HepG2 (cell line): ENCODE measurements at regions not wholly inside any gene's neighbourhood (a gene's known extent, or its start where the extent isn't known, plus 50 kb on each side); places are given as distances from the start of the nearest gene placed in this dataset.

ENCODE experiments used
- ATAC-seq: fragments of 200-7000 bp; cut with Tn5 transposase; 3 replicates; pipeline ENCODE4 v1.9.1; 2020; ENCODE audit warnings: mild to moderate bottlenecking, moderate library complexity
- BruUV-seq: library from RNA; stranded (reverse); fragments of 400-500 nt; replicated peaks from 2 replicates; lab custom pipeline; 2021; lab: Mats Ljungman, UMichigan
- CTCF ChIA-PET: fragments of 300-600 bp; formaldehyde crosslinking; extraction: SDS; loops from one replicate; lab custom pipeline; 2021; ENCODE audit warnings: low total read pairs, inconsistent platforms, low intra/inter-chr PET ratio; lab: Yijun Ruan, JAX
- POLR2A ChIA-PET: fragments of 350-600 bp; sonication (Branson Sonifier 250); formaldehyde crosslinking; loops from one replicate; lab custom pipeline; 2020; ENCODE audit warnings: antibody characterized with exemption, inconsistent platforms; lab: Yijun Ruan, JAX
- DNase-seq: peaks from one replicate; pipeline ENCODE4 v3.0.0-alpha.2; 2015; ENCODE audit warnings: low spot score
- FAIRE-seq: peaks from 3 replicates; lab custom pipeline; 2011; peaks lifted over from hg19 to GRCh38; lab: Jason Lieb, UNC
- H2AFZ ChIP-seq: one replicate; pipeline ENCODE4 v1.6.1; 2011; ENCODE audit warnings: low read length, inconsistent platforms
- H3K27ac ChIP-seq: fragments of 300-600 bp; 3 replicates; pipeline ENCODE4 v1.8.0; 2011; ENCODE audit warnings: mixed run types, mild to moderate bottlenecking, mixed read lengths, low read length, inconsistent platforms; ENCODE audit not compliant: insufficient read depth; ENCODE audit errors: extremely low read length
- H3K27me3 ChIP-seq, 2 experiments: fragments of 200-600 bp in 1 of 2; 2 replicates in 1 of 2; 3 replicates in 1 of 2; pipeline versions ENCODE4 v1.6.0 to v1.8.0; 2011; ENCODE audit warnings: low read length in 2 of 2, mild to moderate bottlenecking in 2 of 2, moderate library complexity in 2 of 2, inconsistent platforms in 1 of 2; ENCODE audit not compliant: insufficient read depth in 2 of 2, control insufficient read depth in 1 of 2
- H3K36me3 ChIP-seq, 2 experiments: fragments of 200-600 bp in 1 of 2; replicated peaks in 1 of 2; 2 replicates in 1 of 2; 3 replicates in 1 of 2; pipeline versions ENCODE4 v1.5.1 to v1.8.0; 2011; ENCODE audit warnings: low read length in 2 of 2, inconsistent platforms in 1 of 2; ENCODE audit not compliant: insufficient read depth in 2 of 2, control insufficient read depth in 1 of 2
- H3K4me1 ChIP-seq: 2 replicates; pipeline ENCODE4 v1.5.1; 2012; ENCODE audit warnings: low read length, inconsistent platforms; ENCODE audit not compliant: insufficient read depth
- H3K4me2 ChIP-seq: 2 replicates; pipeline ENCODE4 v1.6.0; 2011; ENCODE audit warnings: low read depth, low read length, inconsistent platforms
- H3K4me3 ChIP-seq, 3 experiments: fragments of 200-600 bp in 1 of 3; sonication (generic), shearing (Covaris generic) in 1 of 3; replicated peaks in 1 of 3; 2 replicates each; pipeline ENCODE4 v1.5.1; 2011 to 2016; ENCODE audit warnings: low read length in 3 of 3, inconsistent platforms in 2 of 3, low read depth in 2 of 3, mild to moderate bottlenecking in 2 of 3, control low read depth in 1 of 3, mixed read lengths in 1 of 3; ENCODE audit not compliant: insufficient read depth in 1 of 3
- H3K79me2 ChIP-seq: one replicate; pipeline ENCODE4 v1.6.1; 2011; ENCODE audit warnings: low read length, inconsistent platforms; ENCODE audit not compliant: insufficient read depth
- H3K9ac ChIP-seq: 2 replicates; pipeline ENCODE4 v1.6.0; 2011; ENCODE audit warnings: mild to moderate bottlenecking, low read depth, low read length, inconsistent platforms; ENCODE audit not compliant: insufficient read depth
- H3K9me3 ChIP-seq: 2 replicates; pipeline ENCODE4 v1.5.1; 2012; ENCODE audit warnings: mild to moderate bottlenecking, low read length
- H4K20me1 ChIP-seq: 2 replicates; pipeline ENCODE4 v1.6.0; 2011; ENCODE audit warnings: inconsistent platforms, mild to moderate bottlenecking, low read length, moderate library complexity; ENCODE audit not compliant: insufficient read depth
- AGO2 ChIP-seq: fragments of 200-400 bp; formaldehyde crosslinking; optimal IDR thresholded peaks from 2 replicates; pipeline ENCODE3; 2017; ENCODE audit warnings: mild to moderate bottlenecking, low read depth, low read length, moderate library complexity
- ARHGAP35 ChIP-seq: sonication (generic); formaldehyde crosslinking; IDR thresholded peaks from 2 replicates; pipeline ENCODE4 v1.9.0; 2022; ENCODE audit warnings: mild to moderate bottlenecking, inconsistent platforms, moderate library complexity, missing genetic modification reagents, borderline replicate concordance
- EHMT2 ChIP-seq: fragments of 200-600 bp; sonication (generic); IDR thresholded peaks from 2 replicates; pipeline ENCODE4 v1.7.0; 2017; ENCODE audit warnings: antibody characterized with exemption, low read depth, low read length, borderline replicate concordance
- GPN1 ChIP-seq: sonication (generic); formaldehyde crosslinking; IDR thresholded peaks from 2 replicates; pipeline ENCODE4 v1.5.1; 2020; ENCODE audit warnings: missing genetic modification reagents, borderline replicate concordance
- HOXA3 ChIP-seq: sonication (generic); formaldehyde crosslinking; IDR thresholded peaks from 2 replicates; pipeline ENCODE4 v1.5.0; 2020; ENCODE audit warnings: missing genetic modification reagents
- MAF1 ChIP-seq: sonication (generic); formaldehyde crosslinking; IDR thresholded peaks from 2 replicates; pipeline ENCODE4 v1.5.0; 2020; ENCODE audit warnings: missing genetic modification reagents, borderline replicate concordance
- STAG1 ChIP-seq: sonication (generic); formaldehyde crosslinking; IDR thresholded peaks from 2 replicates; pipeline ENCODE4 v1.4.0; 2020; ENCODE audit warnings: missing genetic modification reagents
- THAP11 ChIP-seq: IDR thresholded peaks from 2 replicates; pipeline ENCODE4 v1.6.1; 2016; ENCODE audit warnings: missing biosample characterization, missing genetic modification reagents
- THYN1 ChIP-seq: sonication (generic); formaldehyde crosslinking; IDR thresholded peaks from 2 replicates; pipeline ENCODE4 v1.8.1; 2023; ENCODE audit warnings: low read depth, mild to moderate bottlenecking, moderate library complexity, missing genetic modification reagents, borderline replicate concordance
- TSC22D2 ChIP-seq: sonication (generic); formaldehyde crosslinking; IDR thresholded peaks from 2 replicates; pipeline ENCODE4 v1.5.1; 2020; ENCODE audit warnings: missing genetic modification reagents, mild to moderate bottlenecking, borderline replicate concordance
- ZKSCAN8 ChIP-seq: IDR thresholded peaks from 2 replicates; pipeline ENCODE4 v1.6.1; 2016; ENCODE audit warnings: borderline replicate concordance, missing genetic modification reagents, missing compliant biosample characterization
- ZNF124 ChIP-seq: sonication (generic); formaldehyde crosslinking; IDR thresholded peaks from 2 replicates; pipeline ENCODE4 v1.4.0; 2020; ENCODE audit warnings: missing genetic modification reagents
- ZNF546 ChIP-seq: sonication (generic); formaldehyde crosslinking; conservative IDR thresholded peaks from 2 replicates; pipeline ENCODE4 v1.8.1; 2023; ENCODE audit warnings: mild to moderate bottlenecking, missing genetic modification reagents
- ZNF547 ChIP-seq: sonication (generic); formaldehyde crosslinking; IDR thresholded peaks from 2 replicates; pipeline ENCODE4 v1.5.1; 2020; ENCODE audit warnings: mild to moderate bottlenecking, missing genetic modification reagents
- ZNF772 ChIP-seq: sonication (generic); formaldehyde crosslinking; IDR thresholded peaks from 2 replicates; pipeline ENCODE4 v1.5.0; 2020; ENCODE audit warnings: mild to moderate bottlenecking, missing genetic modification reagents
- ZSCAN25 ChIP-seq: sonication (generic); formaldehyde crosslinking; IDR thresholded peaks from 2 replicates; pipeline ENCODE4 v1.8.0; 2022; ENCODE audit warnings: mild to moderate bottlenecking, missing genetic modification reagents
- WGBS: methylation state at CpG from one replicate; pipeline ENCODE4 v1.1.6; 2017; ENCODE audit warnings: low lambda C conversion rate; 5-methylcytosine and 5-hydroxymethylcytosine counted together
- in situ Hi-C: cut with HindIII; loops from 2 replicates; pipeline ENCODE4 v1.10.0; 2017; ENCODE audit warnings: low pct_unique_long_range_greater_than_20kb; ENCODE audit not compliant: extremely low pct_ligation_motif_present
- intact Hi-C: fragments of 100-400 bp; cut with micrococcal nuclease; formaldehyde crosslinking; loops from one replicate; pipeline ENCODE4 v1.10.0; 2022; ENCODE audit not compliant: unreplicated experiment
- TF ChIP-seq, protein P1 (sequence below): sonication (generic); formaldehyde crosslinking; IDR thresholded peaks from 2 replicates; pipeline ENCODE4 v1.8.1; 2023; ENCODE audit warnings: missing genetic modification reagents, mild to moderate bottlenecking, borderline replicate concordance
- TF ChIP-seq, protein P2 (sequence below): sonication (generic); formaldehyde crosslinking; IDR thresholded peaks from 2 replicates; pipeline ENCODE4 v1.5.1; 2020; ENCODE audit warnings: missing genetic modification reagents, mild to moderate bottlenecking, borderline replicate concordance
- TF ChIP-seq, protein P3 (sequence below): sonication (generic); formaldehyde crosslinking; IDR thresholded peaks from 2 replicates; pipeline ENCODE4 v1.4.0; 2020; ENCODE audit warnings: missing genetic modification reagents; ENCODE audit errors: not compliant biosample characterization

DNA sequence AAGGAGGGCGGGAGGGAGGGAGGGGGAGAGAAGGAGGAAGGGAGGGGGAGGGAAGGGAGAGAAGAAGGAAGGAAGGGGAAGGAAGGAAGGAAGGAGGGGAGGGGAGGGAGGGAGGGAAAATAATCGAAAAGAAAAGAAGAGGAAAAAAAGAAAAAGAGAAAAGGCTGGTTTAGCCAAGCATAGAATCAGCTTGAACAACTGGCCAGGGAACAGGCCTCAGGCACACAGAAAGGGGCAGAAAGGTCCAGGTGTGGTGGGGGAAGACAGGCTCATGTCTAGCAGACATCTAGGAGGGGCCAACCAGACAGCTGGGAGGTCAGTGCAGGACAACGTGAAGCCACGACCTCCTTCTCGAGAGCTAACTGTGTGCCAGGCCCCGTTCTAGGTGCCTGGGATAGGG, 141.8 kb downstream of the HSD17B3 start:
- Histone ChIP-seq H3K4me1 (no peaks in the 10 kb centered on the region), H3K27ac (no peak overlapping the region), H3K9ac (no peak overlapping the region), H3K4me3 (no peak overlapping the region), H3K36me3 (no peaks in the 10 kb centered on the region), H3K4me2 (no peak overlapping the region), H3K9me3 (no peaks in the 10 kb centered on the region), H4K20me1 (no peaks in the 10 kb centered on the region), H3K79me2 (no peaks in the 10 kb centered on the region), H3K27me3 (peaks cover 1 to 21% of the 10 kb centered on the region in 2 experiments; a peak in 2 of 5 replicates), H2AFZ (no peak overlapping the region)
- DNase-seq (no peak), FAIRE-seq (no peak), ATAC-seq (no peak)
- ChIA-PET CTCF (no interaction called here), POLR2A (no interaction called here)
- no peak for TF ChIP-seq HOXA3 (CRISPR knock-in tag)
- TF ChIP-seq, protein P1, sequence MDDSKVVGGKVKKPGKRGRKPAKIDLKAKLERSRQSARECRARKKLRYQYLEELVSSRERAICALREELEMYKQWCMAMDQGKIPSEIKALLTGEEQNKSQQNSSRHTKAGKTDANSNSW (CRISPR knock-in tag) = no peak
- no peak for TF ChIP-seq ZKSCAN8 (CRISPR knock-in tag)
- TF ChIP-seq, protein P2, sequence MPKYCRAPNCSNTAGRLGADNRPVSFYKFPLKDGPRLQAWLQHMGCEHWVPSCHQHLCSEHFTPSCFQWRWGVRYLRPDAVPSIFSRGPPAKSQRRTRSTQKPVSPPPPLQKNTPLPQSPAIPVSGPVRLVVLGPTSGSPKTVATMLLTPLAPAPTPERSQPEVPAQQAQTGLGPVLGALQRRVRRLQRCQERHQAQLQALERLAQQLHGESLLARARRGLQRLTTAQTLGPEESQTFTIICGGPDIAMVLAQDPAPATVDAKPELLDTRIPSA = no peak
- no peak for TF ChIP-seq ZSCAN25 (CRISPR knock-in tag)
- no peak for TF ChIP-seq TSC22D2 (CRISPR knock-in tag)
- no peak for TF ChIP-seq EHMT2
- TF ChIP-seq AGO2 = no peak
- no peak for TF ChIP-seq THAP11 (CRISPR knock-in tag)
- no peak for TF ChIP-seq STAG1 (CRISPR knock-in tag)
- TF ChIP-seq MAF1 (CRISPR knock-in tag) = no peak
- no peak for TF ChIP-seq ARHGAP35 (CRISPR knock-in tag)
- TF ChIP-seq ZNF124 (CRISPR knock-in tag) = no peak
- no peak for TF ChIP-seq GPN1 (CRISPR knock-in tag)
- no peak for TF ChIP-seq ZNF546
- no peak for TF ChIP-seq ZNF547 (CRISPR knock-in tag)
- TF ChIP-seq, protein P3, sequence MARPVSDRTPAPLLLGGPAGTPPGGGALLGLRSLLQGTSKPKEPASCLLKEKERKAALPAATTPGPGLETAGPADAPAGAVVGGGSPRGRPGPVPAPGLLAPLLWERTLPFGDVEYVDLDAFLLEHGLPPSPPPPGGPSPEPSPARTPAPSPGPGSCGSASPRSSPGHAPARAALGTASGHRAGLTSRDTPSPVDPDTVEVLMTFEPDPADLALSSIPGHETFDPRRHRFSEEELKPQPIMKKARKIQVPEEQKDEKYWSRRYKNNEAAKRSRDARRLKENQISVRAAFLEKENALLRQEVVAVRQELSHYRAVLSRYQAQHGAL (CRISPR knock-in tag) = no peak
- TF ChIP-seq ZNF772 (CRISPR knock-in tag) = no peak
- no peak for TF ChIP-seq THYN1 (CRISPR knock-in tag)
- WGBS = 33% methylated on average over 3 of the region's 6 CpGs
- in situ Hi-C loops (no loop called here), intact Hi-C loops (no loop called here)
- BruUV-seq = no TSS peak
